GM19025 (cell line): ENCODE measurements at regions not wholly inside any gene's neighbourhood (a gene's known extent, or its start where the extent isn't known, plus 50 kb on each side); places are given as distances from the start of the nearest gene placed in this dataset.

ENCODE experiments used
- ATAC-seq: cut with Tn5 transposase; IDR thresholded peaks from one replicate; pipeline ENCODE4 v1.9.1; 2021; ENCODE audit warnings: mild to moderate bottlenecking, low read depth, moderate library complexity; ENCODE audit not compliant: unreplicated experiment

DNA sequence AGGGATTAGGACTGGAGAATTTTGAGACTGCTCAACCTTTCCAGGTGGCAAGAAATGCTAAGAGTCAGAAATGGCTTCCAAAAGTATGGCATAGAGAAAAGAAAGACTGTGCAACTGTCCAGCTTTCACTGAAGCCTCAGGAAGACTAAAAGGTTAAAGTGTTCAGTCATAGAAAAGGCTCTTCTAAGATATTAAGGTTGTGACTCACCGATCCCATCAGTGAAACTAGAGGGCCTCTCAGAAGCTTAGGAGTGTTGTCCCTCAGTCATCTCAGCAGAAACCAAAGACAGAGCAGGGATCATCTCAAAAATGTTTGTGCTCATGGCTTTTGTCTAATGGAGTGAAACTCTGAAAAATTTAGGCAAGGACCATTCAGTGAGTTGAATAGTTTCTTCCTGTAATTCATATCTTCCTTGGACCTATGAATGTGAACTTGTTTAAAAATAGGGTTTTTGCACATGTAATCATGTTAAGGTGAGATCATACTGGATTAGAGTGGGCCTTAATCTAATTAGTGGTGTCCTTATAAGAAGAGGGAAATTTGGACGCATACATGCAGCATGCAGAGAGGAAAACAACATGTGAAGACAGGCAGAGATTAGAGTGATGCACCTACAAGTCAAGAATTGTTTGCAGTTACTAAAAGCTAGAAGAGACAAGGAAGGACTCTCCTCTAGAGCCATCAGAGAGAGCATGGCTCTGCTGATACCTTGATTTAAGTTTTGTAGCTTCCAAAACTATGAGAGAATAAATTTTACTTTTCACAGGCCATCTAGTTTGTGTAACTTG lies 71.3 kb downstream of the RPE65 start:
- no peak for ATAC-seq

DNA sequence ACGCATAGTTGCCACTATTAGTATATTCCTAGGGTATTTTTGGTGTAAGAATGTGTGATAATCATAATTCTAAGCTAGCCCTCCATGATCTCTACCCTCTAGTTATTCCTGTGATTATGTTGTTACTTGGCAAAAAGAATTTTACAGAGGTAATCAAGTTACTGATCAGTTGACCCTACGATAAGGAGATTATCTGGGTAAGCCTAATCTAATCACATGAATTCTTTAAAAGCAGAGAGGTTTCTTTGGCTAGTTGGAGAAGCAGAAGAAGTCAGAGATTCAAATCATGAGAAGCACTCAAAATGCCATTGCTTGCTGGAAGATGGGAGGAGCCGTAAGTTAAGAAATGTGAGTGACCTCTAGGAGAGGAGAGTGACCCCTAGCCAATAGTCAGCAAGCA lies 72.7 kb downstream of the RPE65 start:
- ATAC-seq: no peak

DNA sequence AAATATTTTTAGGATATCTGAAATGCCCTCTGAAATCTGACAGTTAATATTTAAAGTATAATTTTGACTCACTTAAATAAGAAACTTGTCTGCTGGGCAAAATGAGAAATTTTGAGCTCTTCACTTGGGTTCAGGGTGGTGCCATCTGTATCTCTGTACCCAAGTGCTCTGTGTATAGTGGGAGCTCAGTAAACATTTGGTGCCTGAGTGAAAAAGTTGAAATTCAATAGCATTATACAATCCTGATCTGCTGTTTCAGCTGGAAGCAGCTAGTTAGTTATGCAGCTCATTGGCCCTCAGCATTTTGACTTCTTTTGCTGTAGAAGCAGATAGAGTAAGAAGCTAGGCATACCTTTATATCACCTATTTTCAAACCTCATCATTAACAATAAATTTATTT lies 73.3 kb downstream of the RPE65 start:
- no peak for ATAC-seq

DNA sequence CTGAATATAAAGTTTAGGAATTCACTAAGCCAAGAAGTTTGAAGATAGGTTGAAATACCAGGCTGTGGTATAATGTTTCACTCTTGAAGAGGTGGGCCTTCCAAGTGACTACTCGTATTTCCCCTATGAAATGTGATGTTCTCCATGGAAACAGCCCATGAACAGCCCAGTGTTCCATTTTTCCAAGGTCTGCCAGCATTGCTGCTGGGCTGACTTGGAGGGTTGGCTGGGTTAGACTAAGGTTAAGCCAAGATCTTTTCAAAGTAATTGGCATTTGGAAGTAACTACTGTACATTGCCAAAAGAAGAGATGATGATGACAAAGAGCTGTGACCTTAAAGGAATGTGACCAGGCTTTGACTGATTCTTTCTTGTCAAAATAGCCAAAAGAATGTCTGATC lies 73.8 kb downstream of the RPE65 start:
- no peak for ATAC-seq

DNA sequence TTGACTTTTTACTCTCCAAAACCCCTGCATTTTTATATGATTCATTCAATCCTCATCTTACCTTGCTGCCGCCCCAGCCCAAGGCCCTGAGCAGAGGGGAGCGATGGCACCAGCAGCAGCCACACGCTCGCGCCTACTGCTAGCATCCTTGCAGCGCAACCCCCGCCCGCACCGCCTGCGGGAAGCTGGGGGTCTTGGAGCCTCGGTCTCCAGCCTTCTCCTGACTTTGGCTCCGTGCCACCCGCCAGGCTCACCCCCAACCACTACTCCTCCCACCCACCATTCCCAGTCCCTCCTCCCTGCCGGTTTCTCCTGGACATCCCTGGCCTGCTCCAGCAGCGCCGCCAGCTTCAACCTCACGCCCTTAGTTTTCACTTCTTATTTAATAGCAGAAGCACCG lies 76.6 kb downstream of the RPE65 start:
- ATAC-seq: no peak

DNA sequence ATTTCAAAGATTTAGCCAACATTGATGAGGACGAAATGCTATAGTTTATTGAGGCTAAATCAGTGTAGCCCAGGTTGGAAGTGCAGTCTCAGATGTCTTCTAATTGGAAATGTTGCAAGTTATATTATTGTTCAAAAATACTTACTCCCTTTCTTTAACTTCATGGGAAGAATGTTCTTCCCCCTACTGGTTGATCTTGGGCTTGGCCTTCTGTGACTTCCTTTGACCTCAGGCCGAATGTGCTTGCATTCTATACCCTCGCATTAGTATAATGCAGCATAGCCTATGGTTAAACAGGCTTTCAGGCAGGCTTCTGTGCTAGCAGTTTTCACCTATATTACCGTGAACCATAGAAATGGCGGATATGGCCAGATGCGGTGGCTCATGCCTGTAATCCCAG lies 77.3 kb downstream of the RPE65 start:
- no peak for ATAC-seq

DNA sequence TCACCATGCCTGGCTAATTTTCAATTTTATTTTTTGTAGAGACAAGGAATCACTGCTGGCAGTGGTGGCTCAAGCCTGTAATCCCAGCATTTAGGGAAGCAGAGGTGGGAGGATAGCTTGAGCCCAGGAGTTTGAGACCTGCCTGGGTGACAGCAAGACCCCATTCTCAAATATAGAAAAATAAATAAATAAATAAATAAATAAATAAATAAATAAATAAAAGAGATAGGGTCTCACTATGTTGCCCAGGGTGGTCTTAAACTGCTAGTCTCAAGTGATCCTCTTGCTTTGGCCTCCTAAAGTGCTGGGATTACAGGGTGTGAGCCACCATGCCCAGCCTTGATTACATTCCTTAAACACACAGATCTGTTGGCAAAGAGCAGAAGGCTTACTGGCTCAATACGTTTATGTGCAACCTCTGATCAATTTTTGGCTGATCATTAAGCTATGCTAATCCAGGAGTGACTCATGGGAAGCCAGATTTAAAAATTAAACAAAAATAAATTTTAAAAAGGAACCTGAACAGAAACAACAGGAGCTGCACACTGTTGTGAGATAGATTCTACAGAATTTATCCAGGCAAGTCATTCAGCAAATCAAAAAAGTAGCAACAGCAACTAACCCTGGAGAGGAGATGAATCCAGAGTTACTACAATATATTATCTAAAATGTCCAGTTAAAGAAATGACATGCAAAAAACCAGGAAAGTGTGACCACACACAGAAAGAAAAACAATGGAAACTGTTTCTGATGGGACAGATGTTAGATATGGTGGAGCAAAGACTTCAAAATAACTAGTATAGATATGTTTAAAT lies 79.4 kb downstream of the RPE65 start:
- no peak for ATAC-seq

DNA sequence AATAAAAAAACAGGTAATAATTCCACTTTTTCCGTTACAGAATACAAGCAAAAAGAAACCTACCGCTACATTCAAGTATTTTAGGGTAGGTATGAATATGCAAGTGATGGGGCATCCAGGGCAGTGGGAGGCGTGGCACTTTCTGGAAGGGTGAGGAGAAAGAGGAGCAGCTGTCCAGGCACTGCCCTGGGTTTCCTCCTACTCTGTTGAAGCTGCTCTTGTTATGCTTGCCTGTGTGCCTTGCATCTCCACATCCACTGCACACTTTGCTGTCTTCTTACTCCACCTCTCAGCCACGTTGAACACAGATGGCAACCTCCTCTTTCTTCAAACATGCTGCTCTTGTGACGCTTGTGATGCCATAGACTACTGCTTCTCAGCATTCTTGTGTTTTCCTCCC lies 83.2 kb downstream of the RPE65 start:
- no peak for ATAC-seq

DNA sequence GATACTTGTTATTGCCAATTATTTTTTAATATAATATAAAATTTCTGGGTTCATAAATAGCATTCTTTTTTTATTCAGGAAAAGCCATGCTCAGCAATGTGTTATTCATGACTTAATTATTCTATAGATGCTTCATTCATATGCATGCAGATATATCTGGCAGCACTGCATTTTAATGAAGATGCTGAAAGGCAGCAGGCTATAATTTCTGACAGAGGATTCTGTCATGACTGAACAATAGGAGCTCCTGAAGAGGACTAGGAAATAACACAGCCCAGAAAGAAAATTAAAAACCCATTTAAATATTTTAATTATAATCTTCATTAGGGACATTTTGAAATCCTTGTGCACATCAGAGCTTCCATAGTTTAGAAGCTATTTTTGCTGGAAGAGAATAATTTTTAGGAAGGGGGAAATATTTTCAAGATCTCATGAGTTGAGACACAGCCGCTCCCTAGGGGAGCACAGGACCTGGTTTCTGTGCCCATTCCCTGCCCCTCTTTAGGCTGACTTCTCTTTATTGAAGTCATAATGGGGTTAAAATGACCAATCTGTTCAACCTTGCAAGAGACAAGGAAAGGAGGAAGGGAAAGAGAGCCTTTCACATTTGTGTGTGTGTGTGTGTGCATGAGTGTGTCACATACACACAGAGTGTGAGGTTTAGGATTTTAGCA lies 83.9 kb downstream of the RPE65 start:
- no peak for ATAC-seq

DNA sequence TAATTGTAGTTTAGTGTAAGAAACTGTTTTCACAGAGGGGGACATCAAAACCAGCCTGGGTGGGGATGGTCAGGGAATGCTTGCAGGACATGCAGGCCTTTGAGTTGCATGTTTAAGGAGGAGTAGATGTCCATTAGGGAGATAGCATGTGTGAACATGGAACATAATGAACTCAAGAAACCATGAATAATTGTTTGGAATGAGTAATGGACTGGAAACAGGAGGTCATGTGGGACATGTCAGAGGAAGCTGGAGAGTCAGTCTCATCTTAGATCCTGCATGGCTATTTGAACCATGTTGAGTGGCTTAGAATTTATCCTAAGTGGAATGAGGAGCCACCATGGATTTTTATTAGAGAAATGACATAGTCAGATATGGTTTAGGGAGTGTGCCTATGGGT lies 86.4 kb downstream of the RPE65 start:
- ATAC-seq: no peak

DNA sequence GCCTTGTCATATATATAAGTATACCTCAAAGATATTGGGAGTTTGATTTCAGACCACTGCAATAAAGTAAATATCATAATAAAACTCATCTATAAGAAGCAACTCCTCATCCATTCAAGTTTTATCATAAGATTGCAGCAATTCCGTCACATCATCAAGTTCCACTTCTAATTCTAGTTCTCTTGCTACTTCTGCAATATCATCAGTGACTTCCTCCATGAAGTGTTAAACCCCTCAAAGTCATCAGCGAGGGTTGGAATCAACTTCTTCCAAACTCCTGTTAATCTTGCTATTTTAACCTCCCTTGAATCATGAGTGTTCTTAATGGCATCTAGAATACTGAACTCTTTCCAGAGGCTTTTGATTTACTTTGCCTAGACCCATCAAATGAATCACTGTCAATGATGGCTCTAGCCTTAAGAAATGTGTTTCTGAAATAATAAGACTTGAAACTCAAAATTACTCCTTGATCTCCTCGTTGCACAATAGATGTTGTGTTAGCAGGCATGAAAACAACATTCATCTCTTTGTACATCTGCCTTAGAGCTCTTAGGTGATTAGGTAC lies 88.3 kb downstream of the RPE65 start:
- ATAC-seq: no peak

DNA sequence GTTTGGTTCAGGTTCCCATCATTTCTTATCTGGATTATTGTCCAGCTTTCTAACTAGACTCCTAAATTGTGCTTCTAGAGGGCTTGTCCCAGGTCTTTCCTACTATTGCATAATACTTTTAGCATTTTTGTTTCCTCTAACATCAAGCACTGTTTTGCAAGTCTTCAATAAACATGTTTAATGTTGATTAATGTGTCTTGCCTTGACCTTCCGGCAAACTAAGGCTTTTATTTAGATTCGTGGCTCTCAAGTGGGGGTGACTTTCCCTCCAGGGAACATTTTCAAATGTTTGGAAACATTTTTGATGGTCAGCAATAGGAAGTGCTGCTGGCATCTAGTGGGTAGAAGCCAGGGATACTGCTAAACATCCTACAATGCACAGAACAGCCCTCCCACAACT lies 90.7 kb downstream of the RPE65 start:
- ATAC-seq: no peak

DNA sequence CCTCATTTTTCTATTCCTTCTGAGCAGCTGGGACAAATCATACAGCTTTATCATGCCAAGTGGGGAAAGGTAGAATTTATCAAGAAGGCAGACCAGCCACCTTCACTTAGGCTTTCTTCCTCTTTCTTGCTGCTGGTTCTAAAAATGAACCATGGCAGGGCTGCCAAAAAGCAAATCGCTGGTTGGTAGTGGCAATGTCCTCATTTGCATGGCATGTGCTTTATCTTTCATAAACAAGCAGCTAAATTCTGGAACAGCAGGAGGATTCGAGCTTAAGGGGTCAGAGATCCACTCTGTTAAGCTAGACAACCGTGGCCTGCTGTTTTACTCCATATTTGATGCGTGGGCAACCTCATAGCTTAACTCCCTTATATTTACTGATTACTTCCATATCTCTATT lies 91.3 kb downstream of the RPE65 start:
- no peak for ATAC-seq

DNA sequence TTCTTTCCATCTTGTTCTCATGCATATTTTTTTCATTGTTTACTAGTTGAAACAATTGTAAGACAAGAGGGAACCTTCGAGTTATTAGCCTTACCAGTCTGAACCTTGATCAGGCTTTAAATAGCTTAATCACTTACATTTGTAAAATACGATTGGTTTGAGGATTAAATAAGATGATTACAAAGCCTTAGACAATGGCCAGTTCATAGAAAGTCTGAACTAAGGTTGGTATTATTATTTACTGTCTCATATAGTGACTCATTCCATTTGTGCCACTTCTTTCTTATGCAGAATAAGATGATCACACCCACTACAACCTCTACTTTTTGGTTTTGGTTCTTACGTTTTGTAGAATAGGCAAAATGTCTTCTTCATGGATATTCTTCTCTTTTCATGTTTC lies 94.1 kb downstream of the RPE65 start:
- no peak for ATAC-seq

DNA sequence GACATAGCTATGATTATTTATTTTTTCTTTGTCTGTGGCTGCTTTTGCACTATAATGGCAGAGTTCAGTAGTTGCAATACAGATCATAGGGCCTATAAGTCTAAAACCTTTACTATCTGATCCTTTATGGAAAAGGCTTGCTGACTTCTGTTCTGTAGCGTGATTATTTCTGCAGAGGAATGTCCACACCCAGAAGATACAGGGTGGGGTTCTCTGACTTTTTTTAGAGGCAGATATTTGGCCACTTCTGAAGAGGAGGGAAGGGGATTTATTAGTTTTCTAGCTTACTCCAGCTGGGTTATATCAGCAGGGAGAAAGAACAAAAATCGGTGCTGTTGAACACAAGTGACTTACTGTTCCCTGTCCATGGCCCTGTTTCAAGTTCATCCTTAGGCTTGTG lies 97.6 kb downstream of the RPE65 start:
- ATAC-seq: no peak

DNA sequence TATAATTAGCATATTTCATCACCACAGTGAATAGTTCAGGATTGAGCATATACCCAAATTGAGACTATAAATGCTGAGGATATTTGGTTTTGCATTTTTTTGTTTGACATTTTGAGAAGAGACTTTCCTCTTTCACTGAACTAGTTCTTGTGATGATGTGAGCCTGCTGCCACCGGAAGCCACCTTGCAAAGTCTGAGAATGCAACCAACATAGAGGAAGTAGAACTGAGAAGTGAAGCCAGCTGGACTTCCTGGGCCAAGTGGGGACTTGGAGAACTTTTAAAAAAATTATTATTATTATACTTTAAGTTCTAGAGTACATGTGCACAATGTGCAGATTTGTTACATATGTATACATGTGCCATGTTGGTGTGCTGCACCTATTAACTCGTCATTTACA lies 102.3 kb downstream of the RPE65 start:
- ATAC-seq: peak; percentile 89

DNA sequence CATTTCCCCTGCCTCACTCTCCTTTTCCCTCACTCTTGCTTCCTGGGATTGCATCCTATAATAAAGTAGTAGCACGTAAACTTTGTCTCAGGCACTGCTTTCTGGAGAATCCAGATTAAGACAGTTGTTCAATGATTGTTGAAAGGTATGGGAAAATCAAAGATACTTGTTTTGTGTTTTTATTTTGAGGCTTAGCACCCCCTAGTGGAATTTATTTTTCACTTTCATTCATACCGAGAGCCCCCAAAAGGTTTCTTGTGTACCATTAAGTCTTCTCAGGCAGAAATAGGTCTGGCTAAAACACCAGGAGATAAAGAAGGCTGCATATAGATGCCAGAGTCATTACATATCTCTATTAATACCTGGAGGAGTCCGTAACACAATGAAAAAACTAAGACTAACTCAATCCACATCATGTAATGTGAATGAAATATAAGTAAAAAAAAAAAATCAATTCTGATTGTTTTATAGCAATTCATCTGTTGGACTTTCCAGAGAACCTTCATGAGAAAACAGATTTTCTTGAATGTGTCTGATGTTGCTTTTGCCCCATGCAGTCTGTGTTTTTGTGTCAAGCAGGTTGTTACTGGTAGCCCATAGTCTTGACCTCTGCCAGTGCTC lies 103.5 kb downstream of the RPE65 start:
- no peak for ATAC-seq

DNA sequence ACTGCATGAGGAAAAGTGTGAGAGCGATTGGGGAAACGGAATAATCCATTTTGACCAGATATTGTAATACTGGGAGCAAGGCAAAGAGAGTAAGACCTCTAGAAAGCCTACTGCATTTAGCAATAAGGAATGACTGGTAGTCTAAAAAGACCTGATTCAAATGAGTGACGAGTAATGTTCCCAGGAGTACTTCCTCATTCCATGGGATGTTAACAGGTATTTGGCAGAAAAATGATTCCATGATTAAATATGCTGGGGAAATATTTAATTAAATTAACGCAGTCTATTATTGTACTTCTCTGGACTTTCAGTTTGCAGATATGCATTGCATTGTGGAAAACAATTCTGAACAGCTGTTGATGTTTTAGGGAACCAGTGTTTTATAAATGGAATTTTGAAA lies 105.5 kb downstream of the RPE65 start:
- ATAC-seq: no peak

DNA sequence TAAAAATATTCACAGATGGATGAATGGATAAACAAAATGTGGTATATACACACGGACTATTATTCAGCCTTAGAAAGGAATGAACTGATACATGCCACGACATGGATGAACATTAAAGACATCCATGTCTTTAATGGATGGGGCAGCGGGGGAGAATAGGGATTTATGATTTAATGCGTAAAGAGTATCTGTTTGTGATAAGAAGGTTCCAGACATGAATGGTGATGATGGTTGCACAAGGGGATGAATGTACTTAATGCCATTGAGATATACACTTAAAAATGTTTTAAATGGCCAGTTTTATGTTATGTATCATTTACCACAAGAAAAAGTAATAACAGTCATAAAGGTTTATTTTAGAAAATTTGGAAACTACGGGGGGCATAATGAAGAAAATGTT lies 108.6 kb upstream of the WLS start:
- no peak for ATAC-seq

DNA sequence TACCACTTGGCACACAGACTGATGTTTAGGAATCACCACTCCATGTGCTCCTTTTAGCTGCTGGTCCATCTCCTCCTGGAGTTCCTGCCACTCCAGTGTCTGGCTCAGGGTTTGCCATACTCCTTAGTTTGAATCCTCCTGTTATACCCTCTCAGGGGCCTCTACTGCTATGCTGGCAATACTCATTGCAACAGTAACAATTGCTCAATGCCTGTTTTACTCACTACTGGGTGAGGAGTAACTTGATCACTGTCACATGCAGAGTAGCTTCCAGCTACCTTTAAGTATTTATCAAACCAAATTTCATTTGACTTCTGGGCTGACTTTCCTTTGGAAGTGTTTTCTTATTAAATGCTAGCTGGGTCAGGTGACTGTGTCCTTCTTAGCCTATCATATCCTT lies 107.2 kb upstream of the WLS start:
- ATAC-seq: no peak

DNA sequence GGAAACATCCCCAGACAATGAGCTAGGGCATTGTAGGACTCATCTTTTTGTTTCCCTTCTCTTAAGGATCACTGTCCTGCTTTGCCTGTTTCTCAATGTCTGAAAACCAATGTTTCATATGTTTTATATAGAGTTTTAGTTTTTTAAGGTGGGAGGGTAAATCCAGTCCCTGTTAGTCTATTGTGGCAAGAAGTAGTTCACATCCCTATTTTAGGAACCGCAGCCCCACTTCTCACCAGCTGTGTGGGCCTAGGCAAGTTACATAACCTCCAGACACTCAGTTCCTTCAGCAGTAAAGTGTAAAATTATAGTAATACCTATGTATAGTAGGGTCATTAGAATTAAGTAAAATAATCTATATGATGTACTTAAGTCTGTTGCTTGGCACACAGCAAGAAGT lies 105.8 kb upstream of the WLS start:
- ATAC-seq: no peak
